GM12878 (cell line): ENCODE measurements at regions not wholly inside any gene's neighbourhood (a gene's known extent, or its start where the extent isn't known, plus 50 kb on each side); places are given as distances from the start of the nearest gene placed in this dataset.

Source experiments
- CTCF ChIP-seq, 3 experiments: IDR thresholded peaks in 2 of 3; conservative IDR thresholded peaks in 1 of 3; 2 replicates each; pipeline ENCODE4 v1.5.1; 2011; ENCODE audit warnings: low read depth in 3 of 3, low read length in 3 of 3, mild to moderate bottlenecking in 3 of 3, control low read depth in 2 of 3, moderate library complexity in 2 of 3, inconsistent platforms in 1 of 3, mixed read lengths in 1 of 3; ENCODE audit not compliant: control insufficient read depth in 2 of 3, insufficient read depth in 1 of 3; ENCODE audit errors: extremely low read depth in 1 of 3
- E2F8 ChIP-seq: fragments of 450-650 bp; IDR thresholded peaks from 2 replicates; pipeline ENCODE4 v1.6.1; 2018; ENCODE audit warnings: mild to moderate bottlenecking, low read depth, moderate library complexity; ENCODE audit not compliant: partially characterized antibody
- GABPA ChIP-seq: IDR thresholded peaks from 2 replicates; pipeline ENCODE4 v1.6.1; 2014; ENCODE audit warnings: antibody characterized with exemption, low read depth, mild to moderate bottlenecking, inconsistent platforms
- IRF4 ChIP-seq: IDR thresholded peaks from 2 replicates; pipeline ENCODE4 v1.6.1; 2011; ENCODE audit warnings: low read depth, low read length
- MTA3 ChIP-seq: IDR thresholded peaks from 2 replicates; pipeline ENCODE4 v1.6.1; 2012; ENCODE audit warnings: low read length, inconsistent platforms, borderline replicate concordance
- MYB ChIP-seq: fragments of 150-350 bp; IDR thresholded peaks from 2 replicates; pipeline ENCODE4 v1.6.1; 2014; ENCODE audit warnings: mild to moderate bottlenecking, low read depth, low read length, borderline replicate concordance
- SPI1 ChIP-seq: IDR thresholded peaks from 2 replicates; pipeline ENCODE4 v1.6.1; 2011; ENCODE audit warnings: low read depth, mild to moderate bottlenecking, low read length, moderate library complexity, borderline replicate concordance; ENCODE audit not compliant: insufficient read depth
- STAT3 ChIP-seq: IDR thresholded peaks from 2 replicates; pipeline ENCODE4 v1.6.1; 2011; ENCODE audit warnings: low read depth, low read length, improper control_type of control experiment
- TBL1XR1 ChIP-seq: IDR thresholded peaks from 2 replicates; pipeline ENCODE4 v1.6.1; 2012; ENCODE audit warnings: low read depth, low read length, improper control_type of control experiment
- USF1 ChIP-seq: IDR thresholded peaks from 2 replicates; pipeline ENCODE4 v1.6.1; 2011; ENCODE audit warnings: borderline replicate concordance, low read depth, mild to moderate bottlenecking, moderate library complexity, mixed read lengths, low read length; ENCODE audit not compliant: insufficient read depth; ENCODE audit errors: extremely low read length
- ZNF274 ChIP-seq: IDR thresholded peaks from one replicate; pipeline ENCODE4 v1.8.0; 2011; ENCODE audit not compliant: insufficient read length, insufficient read depth

GRCh38 chr2:144030791-144031190, 489.1 kb downstream of the ZEB2 start:
- TF ChIP-seq CTCF (IDR thresholded peaks at IDR 0.05 in 2 of 3, conservative IDR thresholded peaks at IDR 0.05 in 1 of 3; ENCODE audit: control insufficient read depth in 2 of 3, extremely low read depth in 1 of 3, insufficient read depth in 1 of 3, low read depth in 3 of 3, low read length in 3 of 3) (no peak), SPI1 (no peak), MTA3 (no peak), GABPA (no peak), E2F8 (no peak), STAT3 (no peak), MYB (no peak), USF1 (no peak), TBL1XR1 (no peak), ZNF274 (no peak), IRF4 (no peak)
